SK-N-MC (cell line): ENCODE measurements at regions not wholly inside any gene's neighbourhood (a gene's known extent, or its start where the extent isn't known, plus 50 kb on each side); places are given as distances from the start of the nearest gene placed in this dataset.

Experiments used
- DNase-seq: peaks from one replicate; pipeline ENCODE4 v3.0.0-alpha.2; 2011; ENCODE audit warnings: low read depth, low spot score
- H3K27ac ChIP-seq: fragments of 200-600 bp; sonication (generic); 2 replicates; pipeline ENCODE4 v1.5.1; 2016; ENCODE audit warnings: mixed run types
- H3K36me3 ChIP-seq: fragments of 200-600 bp; sonication (generic); 2 replicates; pipeline ENCODE4 v1.6.1; 2017; ENCODE audit warnings: antibody characterized with exemption, low read length, mixed read lengths; ENCODE audit not compliant: insufficient read depth
- H3K4me3 ChIP-seq: fragments of 200-600 bp; sonication (generic); 2 replicates; pipeline ENCODE4 v1.5.1; 2016
- H3K9ac ChIP-seq: fragments of 200-600 bp; sonication (generic); 2 replicates; pipeline ENCODE4 v1.8.0; 2017; ENCODE audit warnings: mixed run types, mixed read lengths; ENCODE audit not compliant: insufficient read length
- H3K9me3 ChIP-seq: fragments of 200-600 bp; sonication (generic); 2 replicates; pipeline ENCODE4 v1.6.1; 2017; ENCODE audit warnings: low read depth, mild to moderate bottlenecking, antibody characterized with exemption, low read length, moderate library complexity, mixed read lengths
- EZH2 ChIP-seq: fragments of 200-600 bp; sonication (generic); IDR thresholded peaks from one replicate; pipeline ENCODE4 v1.6.1; 2017; ENCODE audit warnings: antibody characterized with exemption
- FOXP2 ChIP-seq: optimal IDR thresholded peaks from 2 replicates; pipeline ENCODE3; 2011; ENCODE audit warnings: mild to moderate bottlenecking, moderate library complexity; ENCODE audit not compliant: insufficient read depth; ENCODE audit errors: extremely low read length, control extremely low read depth
- POLR2AphosphoS5 ChIP-seq: IDR thresholded peaks from 2 replicates; pipeline ENCODE4 v1.6.1; 2012; ENCODE audit warnings: mild to moderate bottlenecking, low read depth, low read length, borderline replicate concordance

- H3K36me3 ChIP-seq: no peaks in the 10 kb centered on the region
- DNase-seq: no peak
- no peaks in the 10 kb centered on the region for H3K9me3 ChIP-seq
- TF ChIP-seq EZH2 (no peak), FOXP2 (no peak), POLR2AphosphoS5 (no peak)
- H3K4me3 ChIP-seq: no peak overlapping the region
- H3K27ac ChIP-seq: no peak overlapping the region
- H3K9ac ChIP-seq: no peak overlapping the region
These were observed 186.7 kb upstream of the KLF6 start for GRCh38 chr10:3971713-3972112.

- no peak for TF ChIP-seq POLR2AphosphoS5
- no peak for TF ChIP-seq FOXP2
- TF ChIP-seq EZH2: no peak
- no peak overlapping the region for H3K9ac ChIP-seq
- DNase-seq: no peak
- no peaks in the 10 kb centered on the region for H3K36me3 ChIP-seq
- no peaks in the 10 kb centered on the region for H3K9me3 ChIP-seq
- no peak overlapping the region for H3K27ac ChIP-seq
- H3K4me3 ChIP-seq: no peak overlapping the region
These were observed 185.1 kb upstream of the KLF6 start for GRCh38 chr10:3969876-3970666.

GRCh38 chr10:3968727-3969126 lies 183.7 kb upstream of the KLF6 start:
- DNase-seq: no peak
- no peaks in the 10 kb centered on the region for H3K9me3 ChIP-seq
- TF ChIP-seq FOXP2 (no peak), POLR2AphosphoS5 (no peak), EZH2 (no peak)
- no peak overlapping the region for H3K27ac ChIP-seq
- no peak overlapping the region for H3K9ac ChIP-seq
- H3K4me3 ChIP-seq: no peak overlapping the region
- no peaks in the 10 kb centered on the region for H3K36me3 ChIP-seq

GRCh38 chr10:3964516-3964915 lies 179.5 kb upstream of the KLF6 start:
- H3K4me3 ChIP-seq: no peak overlapping the region
- H3K9me3 ChIP-seq: no peaks in the 10 kb centered on the region
- DNase-seq: no peak
- no peak overlapping the region for H3K27ac ChIP-seq
- H3K9ac ChIP-seq: no peak overlapping the region
- TF ChIP-seq EZH2 (no peak), POLR2AphosphoS5 (no peak), FOXP2 (no peak)
- H3K36me3 ChIP-seq: no peaks in the 10 kb centered on the region

- no peak overlapping the region for H3K9ac ChIP-seq
- DNase-seq: no peak
- H3K27ac ChIP-seq: no peak overlapping the region
- TF ChIP-seq FOXP2: no peak
- H3K9me3 ChIP-seq: no peaks in the 10 kb centered on the region
- no peak overlapping the region for H3K4me3 ChIP-seq
- H3K36me3 ChIP-seq: no peaks in the 10 kb centered on the region
These were observed 178.2 kb upstream of the KLF6 start for GRCh38 chr10:3963191-3963673.

GRCh38 chr10:3961082-3961481 lies 176.1 kb upstream of the KLF6 start:
- DNase-seq: no peak
- no peak for TF ChIP-seq POLR2AphosphoS5
- no peak for TF ChIP-seq FOXP2
- TF ChIP-seq EZH2: no peak
- H3K9ac ChIP-seq: no peak overlapping the region
- H3K36me3 ChIP-seq: no peaks in the 10 kb centered on the region
- H3K4me3 ChIP-seq: no peak overlapping the region
- no peaks in the 10 kb centered on the region for H3K9me3 ChIP-seq
- H3K27ac ChIP-seq: no peak overlapping the region

- Histone ChIP-seq H3K9me3 (no peaks in the 10 kb centered on the region), H3K27ac (no peak overlapping the region), H3K9ac (no peak overlapping the region), H3K36me3 (no peaks in the 10 kb centered on the region), H3K4me3 (no peak overlapping the region)
- DNase-seq: no peak
- TF ChIP-seq EZH2 (no peak), FOXP2 (no peak), POLR2AphosphoS5 (no peak)
These were observed 175.5 kb upstream of the KLF6 start for GRCh38 chr10:3960496-3960895.

- no peaks in the 10 kb centered on the region for H3K9me3 ChIP-seq
- TF ChIP-seq POLR2AphosphoS5 (no peak), FOXP2 (no peak), EZH2 (no peak)
- no peak overlapping the region for H3K27ac ChIP-seq
- no peaks in the 10 kb centered on the region for H3K36me3 ChIP-seq
- no peak overlapping the region for H3K4me3 ChIP-seq
- no peak overlapping the region for H3K9ac ChIP-seq
- no peak for DNase-seq
These were observed 174.6 kb upstream of the KLF6 start for GRCh38 chr10:3959370-3960325.
